ENCODE measurements at regions not wholly inside any gene's neighbourhood (a gene's known extent, or its start where the extent isn't known, plus 50 kb on each side); places are given as distances from the start of the nearest gene placed in this dataset.

- no peak for TF ChIP-seq PKNOX1 (IDR thresholded peaks at IDR 0.05)
- TF ChIP-seq SUZ12 (IDR thresholded peaks at IDR 0.05), result no peak
- no peak for TF ChIP-seq ELF4 (IDR thresholded peaks at IDR 0.05)
- no peak for TF ChIP-seq L3MBTL2 (conservative IDR thresholded peaks at IDR 0.05)
- TF ChIP-seq BHLHE40 (IDR thresholded peaks at IDR 0.05; ENCODE audit: borderline replicate concordance), result no peak
- TF ChIP-seq HDGF (IDR thresholded peaks at IDR 0.05; ENCODE audit: borderline replicate concordance), result no peak
- no peak for TF ChIP-seq CTBP1 (IDR thresholded peaks at IDR 0.05; ENCODE audit: borderline replicate concordance)
- TF ChIP-seq ARNT (IDR thresholded peaks at IDR 0.05), result no peak
- TF ChIP-seq SP1 (IDR thresholded peaks at IDR 0.05), result no peak
- TF ChIP-seq FOXA1 (IDR thresholded peaks at IDR 0.05), result no peak
- TF ChIP-seq ZNF384 (IDR thresholded peaks at IDR 0.05), result no peak
- no peak for DNase-seq (ENCODE audit: extremely low spot score)
- CTCF ChIA-PET, result no interaction called here
- POLR2A ChIA-PET, result no interaction called here
These were observed 655.7 kb upstream of the ADAMTS5 start for GRCh38 chr21:27622631-27623030.

- CTCF ChIA-PET, result no interaction called here
- TF ChIP-seq ZNF384 (IDR thresholded peaks at IDR 0.05), result no peak
- POLR2A ChIA-PET, result no interaction called here
- no peak for DNase-seq (ENCODE audit: extremely low spot score)
These were observed 647.3 kb upstream of the ADAMTS5 start for GRCh38 chr21:27614231-27614630.

- POLR2A ChIA-PET, result no interaction called here
- DNase-seq (ENCODE audit: extremely low spot score), result no peak
- CTCF ChIA-PET, result no interaction called here
- TF ChIP-seq SUZ12 (IDR thresholded peaks at IDR 0.05) (no peak), SP1 (IDR thresholded peaks at IDR 0.05) (no peak), L3MBTL2 (conservative IDR thresholded peaks at IDR 0.05) (no peak), PKNOX1 (IDR thresholded peaks at IDR 0.05) (no peak), FOXM1 (IDR thresholded peaks at IDR 0.05; ENCODE audit: borderline replicate concordance) (no peak), LEF1 (IDR thresholded peaks at IDR 0.05; ENCODE audit: borderline replicate concordance) (no peak), HDGF (IDR thresholded peaks at IDR 0.05; ENCODE audit: borderline replicate concordance) (no peak), ARNT (IDR thresholded peaks at IDR 0.05) (no peak), FOXK2 (IDR thresholded peaks at IDR 0.05) (no peak), CTBP1 (IDR thresholded peaks at IDR 0.05; ENCODE audit: borderline replicate concordance) (no peak), FOXA1 (IDR thresholded peaks at IDR 0.05) (no peak), ZNF384 (IDR thresholded peaks at IDR 0.05) (no peak), BHLHE40 (IDR thresholded peaks at IDR 0.05; ENCODE audit: borderline replicate concordance) (no peak), TARDBP (IDR thresholded peaks at IDR 0.05) (no peak), NFRKB (IDR thresholded peaks at IDR 0.05) (no peak)
These were observed 639.5 kb upstream of the ADAMTS5 start for GRCh38 chr21:27606422-27606821.

GRCh38 chr21:27596196-27596595 is 629.3 kb upstream of the ADAMTS5 start:
- CTCF ChIA-PET, result no interaction called here
- TF ChIP-seq SUZ12 (IDR thresholded peaks at IDR 0.05), result no peak
- no peak for TF ChIP-seq CTBP1 (IDR thresholded peaks at IDR 0.05; ENCODE audit: borderline replicate concordance)
- no peak for TF ChIP-seq BHLHE40 (IDR thresholded peaks at IDR 0.05; ENCODE audit: borderline replicate concordance)
- no peak for TF ChIP-seq PKNOX1 (IDR thresholded peaks at IDR 0.05)
- no peak for TF ChIP-seq HDGF (IDR thresholded peaks at IDR 0.05; ENCODE audit: borderline replicate concordance)
- TF ChIP-seq ZNF384 (IDR thresholded peaks at IDR 0.05), result no peak
- TF ChIP-seq FOXA1 (IDR thresholded peaks at IDR 0.05), result no peak
- TF ChIP-seq FOXM1 (IDR thresholded peaks at IDR 0.05; ENCODE audit: borderline replicate concordance), result no peak
- no peak for TF ChIP-seq TARDBP (IDR thresholded peaks at IDR 0.05)
- no peak for TF ChIP-seq NFRKB (IDR thresholded peaks at IDR 0.05)
- TF ChIP-seq SP1 (IDR thresholded peaks at IDR 0.05), result no peak
- TF ChIP-seq L3MBTL2 (conservative IDR thresholded peaks at IDR 0.05), result no peak
- no peak for TF ChIP-seq ARNT (IDR thresholded peaks at IDR 0.05)
- TF ChIP-seq FOXK2 (IDR thresholded peaks at IDR 0.05), result no peak
- no peak for TF ChIP-seq LEF1 (IDR thresholded peaks at IDR 0.05; ENCODE audit: borderline replicate concordance)
- TF ChIP-seq ELF4 (IDR thresholded peaks at IDR 0.05), result no peak
- DNase-seq (ENCODE audit: extremely low spot score), result no peak

GRCh38 chr21:27595716-27596115 is 628.8 kb upstream of the ADAMTS5 start:
- POLR2A ChIA-PET, result no interaction called here
- DNase-seq (ENCODE audit: extremely low spot score), result no peak
- TF ChIP-seq ZNF384 (IDR thresholded peaks at IDR 0.05), result no peak
- CTCF ChIA-PET, result no interaction called here

More at GRCh38 chr21:27596196-27596595, 629.3 kb upstream of the ADAMTS5 start:
- POLR2A ChIA-PET, result no interaction called here

- CTCF ChIA-PET, result no interaction called here
- POLR2A ChIA-PET, result no interaction called here
- TF ChIP-seq TARDBP (IDR thresholded peaks at IDR 0.05) (no peak), SP1 (IDR thresholded peaks at IDR 0.05) (no peak), ELF4 (IDR thresholded peaks at IDR 0.05) (no peak), ZNF384 (IDR thresholded peaks at IDR 0.05) (no peak), PKNOX1 (IDR thresholded peaks at IDR 0.05) (no peak), ARNT (IDR thresholded peaks at IDR 0.05) (no peak), FOXM1 (IDR thresholded peaks at IDR 0.05; ENCODE audit: borderline replicate concordance) (no peak), FOXK2 (IDR thresholded peaks at IDR 0.05) (no peak), NFRKB (IDR thresholded peaks at IDR 0.05) (no peak), LEF1 (IDR thresholded peaks at IDR 0.05; ENCODE audit: borderline replicate concordance) (no peak), HDGF (IDR thresholded peaks at IDR 0.05; ENCODE audit: borderline replicate concordance) (no peak), SUZ12 (IDR thresholded peaks at IDR 0.05) (no peak), L3MBTL2 (conservative IDR thresholded peaks at IDR 0.05) (no peak), CTBP1 (IDR thresholded peaks at IDR 0.05; ENCODE audit: borderline replicate concordance) (no peak)
- no peak for DNase-seq (ENCODE audit: extremely low spot score)
These were observed 623.4 kb upstream of the ADAMTS5 start for GRCh38 chr21:27590271-27590670.

Measured in HEK293T (cell line).